Endothelial cell (in vitro differentiated cells): ENCODE measurements at regions not wholly inside any gene's neighbourhood (a gene's known extent, or its start where the extent isn't known, plus 50 kb on each side); places are given as distances from the start of the nearest gene placed in this dataset.

Source experiments
- DNase-seq: peaks from one replicate; pipeline ENCODE4 v3.0.0; 2021; ENCODE audit warnings: low spot score
- H3K27ac Mint-ChIP-seq: one replicate; pipeline ENCODE4 v1.8.0; 2021; ENCODE audit warnings: mixed read lengths, inconsistent platforms; ENCODE audit not compliant: unreplicated experiment
- H3K27me3 Mint-ChIP-seq: one replicate; pipeline ENCODE4 v1.8.0; 2021; ENCODE audit warnings: mild to moderate bottlenecking, moderate library complexity, mixed read lengths, inconsistent platforms; ENCODE audit not compliant: unreplicated experiment
- H3K36me3 Mint-ChIP-seq: one replicate; pipeline ENCODE4 v1.8.0; 2021; ENCODE audit warnings: mild to moderate bottlenecking, low read depth, mixed read lengths, inconsistent platforms; ENCODE audit not compliant: unreplicated experiment
- H3K4me1 Mint-ChIP-seq: one replicate; pipeline ENCODE4 v1.8.0; 2021; ENCODE audit warnings: mild to moderate bottlenecking, mixed read lengths, inconsistent platforms; ENCODE audit not compliant: unreplicated experiment
- H3K4me3 Mint-ChIP-seq: one replicate; pipeline ENCODE4 v1.8.0; 2021; ENCODE audit warnings: mild to moderate bottlenecking, mixed read lengths, inconsistent platforms; ENCODE audit not compliant: unreplicated experiment
- H3K9me3 Mint-ChIP-seq: one replicate; pipeline ENCODE4 v1.8.0; 2021; ENCODE audit warnings: mixed read lengths, inconsistent platforms; ENCODE audit not compliant: unreplicated experiment
- TF ChIP-seq, protein P1 (sequence below): fragments of 200-600 bp; sonication (generic); IDR thresholded peaks from one replicate; pipeline ENCODE4 v1.5.0; 2021; ENCODE audit warnings: antibody characterized with exemption; ENCODE audit not compliant: unreplicated experiment

DNA sequence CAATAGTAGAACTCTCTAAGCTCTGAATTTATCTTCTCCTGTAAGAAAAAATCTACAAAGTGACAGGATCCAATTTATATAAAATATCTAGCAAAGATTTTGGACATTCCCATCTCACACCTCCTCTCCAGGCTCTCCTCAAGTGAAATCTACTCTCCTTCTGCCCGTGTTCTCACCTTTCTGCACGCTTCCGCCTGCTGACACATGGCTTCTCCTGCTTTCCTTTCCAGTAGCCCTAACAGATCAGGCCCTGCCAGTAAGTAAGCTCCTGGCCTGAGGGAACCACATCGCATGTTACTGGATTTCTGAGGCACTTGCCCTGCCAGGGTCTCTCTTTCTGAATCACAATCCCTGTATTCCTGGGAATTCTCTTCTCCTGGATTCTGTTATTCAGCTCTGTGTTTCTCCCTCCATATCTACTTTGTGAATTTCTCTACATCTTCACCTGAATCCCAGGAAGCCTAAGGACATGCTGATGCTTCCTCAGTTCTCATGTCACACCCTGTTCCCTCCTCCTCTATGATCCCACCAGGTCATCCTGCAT, 53.3 kb upstream of the TOP3B start:
- H3K9me3 Mint-ChIP-seq = no peaks in the 10 kb centered on the region
- no peaks in the 10 kb centered on the region for H3K4me1 Mint-ChIP-seq
- no peaks in the 10 kb centered on the region for H3K36me3 Mint-ChIP-seq
- H3K27me3 Mint-ChIP-seq = peaks cover 4% of the 10 kb centered on the region
- DNase-seq = no peak
- H3K4me3 Mint-ChIP-seq = no peak overlapping the region
- no peak overlapping the region for H3K27ac Mint-ChIP-seq
- TF ChIP-seq, protein P1, sequence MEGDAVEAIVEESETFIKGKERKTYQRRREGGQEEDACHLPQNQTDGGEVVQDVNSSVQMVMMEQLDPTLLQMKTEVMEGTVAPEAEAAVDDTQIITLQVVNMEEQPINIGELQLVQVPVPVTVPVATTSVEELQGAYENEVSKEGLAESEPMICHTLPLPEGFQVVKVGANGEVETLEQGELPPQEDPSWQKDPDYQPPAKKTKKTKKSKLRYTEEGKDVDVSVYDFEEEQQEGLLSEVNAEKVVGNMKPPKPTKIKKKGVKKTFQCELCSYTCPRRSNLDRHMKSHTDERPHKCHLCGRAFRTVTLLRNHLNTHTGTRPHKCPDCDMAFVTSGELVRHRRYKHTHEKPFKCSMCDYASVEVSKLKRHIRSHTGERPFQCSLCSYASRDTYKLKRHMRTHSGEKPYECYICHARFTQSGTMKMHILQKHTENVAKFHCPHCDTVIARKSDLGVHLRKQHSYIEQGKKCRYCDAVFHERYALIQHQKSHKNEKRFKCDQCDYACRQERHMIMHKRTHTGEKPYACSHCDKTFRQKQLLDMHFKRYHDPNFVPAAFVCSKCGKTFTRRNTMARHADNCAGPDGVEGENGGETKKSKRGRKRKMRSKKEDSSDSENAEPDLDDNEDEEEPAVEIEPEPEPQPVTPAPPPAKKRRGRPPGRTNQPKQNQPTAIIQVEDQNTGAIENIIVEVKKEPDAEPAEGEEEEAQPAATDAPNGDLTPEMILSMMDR = no peak

DNA sequence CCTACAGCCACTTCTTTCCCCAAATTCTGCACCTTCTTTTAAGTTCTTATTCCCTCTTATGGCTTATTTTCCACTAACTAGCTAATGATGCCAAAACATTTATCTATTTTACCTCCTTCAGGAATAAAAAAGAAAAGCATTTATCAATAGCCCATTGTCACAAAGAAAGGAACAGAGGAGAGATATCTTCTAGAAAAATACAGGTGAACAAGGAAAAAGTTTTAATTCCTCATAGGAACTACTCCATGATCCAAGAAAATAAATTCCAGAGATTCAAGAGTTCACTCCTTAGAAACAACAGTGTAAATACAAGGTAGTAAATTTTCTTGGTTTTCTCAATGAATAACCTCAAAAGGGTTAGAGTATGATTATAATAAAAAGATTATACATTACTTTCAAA, 52.6 kb upstream of the TOP3B start:
- Mint-ChIP-seq H3K27me3 (peaks cover 4% of the 10 kb centered on the region), H3K27ac (no peak overlapping the region), H3K4me3 (no peak overlapping the region), H3K9me3 (no peaks in the 10 kb centered on the region), H3K4me1 (no peaks in the 10 kb centered on the region), H3K36me3 (no peaks in the 10 kb centered on the region)
- TF ChIP-seq, protein P1 = no peak
- no peak for DNase-seq

DNA sequence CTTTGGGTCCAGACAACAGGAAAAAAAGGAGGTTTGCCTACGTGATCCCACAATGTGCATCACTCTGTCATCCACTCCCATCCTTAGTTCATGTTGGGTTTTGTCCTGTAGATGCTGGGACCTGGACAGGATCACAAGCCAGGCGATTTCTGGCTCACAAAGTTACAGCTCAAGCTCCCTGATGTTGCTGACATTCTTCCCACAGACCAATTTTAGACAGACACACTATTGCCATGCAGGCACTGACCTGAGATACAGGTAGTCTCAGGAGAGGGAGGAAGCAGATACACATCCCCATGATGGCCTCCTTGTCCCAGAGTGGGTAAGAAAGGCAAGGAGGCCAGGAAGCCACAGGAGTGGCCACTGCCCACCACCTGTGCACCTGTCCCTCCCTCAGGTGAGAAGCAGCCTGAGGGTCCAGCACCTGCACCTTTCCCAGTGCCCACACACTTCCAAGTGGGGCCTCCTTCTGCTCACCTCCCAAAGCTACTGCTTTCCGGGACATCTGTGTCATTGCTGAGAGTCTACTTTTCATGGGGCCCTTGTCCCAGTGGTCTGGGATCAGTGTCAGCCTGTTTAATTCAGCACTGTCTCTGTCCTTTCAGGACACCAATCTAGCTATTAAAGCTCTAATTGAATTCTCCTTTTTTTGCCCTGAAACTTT, 52.0 kb upstream of the TOP3B start:
- H3K9me3 Mint-ChIP-seq = no peaks in the 10 kb centered on the region
- TF ChIP-seq, protein P1 = no peak
- no peaks in the 10 kb centered on the region for H3K36me3 Mint-ChIP-seq
- H3K27ac Mint-ChIP-seq = no peak overlapping the region
- no peak for DNase-seq
- H3K4me3 Mint-ChIP-seq = no peak overlapping the region
- H3K27me3 Mint-ChIP-seq = peaks cover 2% of the 10 kb centered on the region
- H3K4me1 Mint-ChIP-seq = no peaks in the 10 kb centered on the region

DNA sequence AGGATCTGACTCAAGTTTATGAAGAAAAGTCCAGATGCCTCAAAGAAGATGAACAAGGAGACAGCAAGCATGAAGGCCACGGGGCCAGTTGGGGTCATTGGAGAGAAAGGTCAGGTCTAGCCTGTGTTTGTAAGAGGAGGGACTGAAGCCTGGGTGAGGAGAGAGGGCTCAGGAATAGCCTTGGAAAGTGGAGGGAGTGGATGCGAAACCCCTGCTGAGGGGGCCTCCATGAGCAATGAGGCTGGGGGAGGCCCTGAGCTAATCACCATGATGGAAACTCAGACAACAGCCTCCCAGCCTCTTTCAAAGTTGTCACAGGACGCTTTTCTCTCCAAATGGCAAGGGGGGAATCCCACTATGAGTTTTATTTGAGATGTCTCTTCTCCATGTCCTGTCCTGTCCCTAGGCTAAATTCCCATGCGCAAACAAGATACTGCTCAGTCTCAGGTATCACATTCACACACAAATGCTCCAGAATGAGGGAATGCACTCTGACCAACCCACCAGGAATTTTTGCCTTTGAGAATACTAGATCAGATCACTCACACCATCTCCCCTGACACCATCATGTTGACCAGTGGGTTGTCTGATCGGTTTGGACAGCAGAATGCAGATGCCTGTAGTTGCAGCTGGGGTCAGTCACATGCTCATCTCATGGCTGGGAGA, 51.3 kb upstream of the TOP3B start:
- TF ChIP-seq, protein P1 = no peak
- H3K9me3 Mint-ChIP-seq = no peaks in the 10 kb centered on the region
- H3K4me1 Mint-ChIP-seq = no peaks in the 10 kb centered on the region
- H3K27ac Mint-ChIP-seq = no peak overlapping the region
- peaks cover 2% of the 10 kb centered on the region for H3K27me3 Mint-ChIP-seq
- no peak for DNase-seq
- no peaks in the 10 kb centered on the region for H3K36me3 Mint-ChIP-seq
- H3K4me3 Mint-ChIP-seq = no peak overlapping the region
